ENCODE measurements at regions not wholly inside any gene's neighbourhood (a gene's known extent, or its start where the extent isn't known, plus 50 kb on each side); places are given as distances from the start of the nearest gene placed in this dataset.
"Not testable (repeated sequence)": the region's sequence is repeated elsewhere in the genome, so short reads cannot be mapped to it uniquely, and the experiment has no call there.

DNA sequence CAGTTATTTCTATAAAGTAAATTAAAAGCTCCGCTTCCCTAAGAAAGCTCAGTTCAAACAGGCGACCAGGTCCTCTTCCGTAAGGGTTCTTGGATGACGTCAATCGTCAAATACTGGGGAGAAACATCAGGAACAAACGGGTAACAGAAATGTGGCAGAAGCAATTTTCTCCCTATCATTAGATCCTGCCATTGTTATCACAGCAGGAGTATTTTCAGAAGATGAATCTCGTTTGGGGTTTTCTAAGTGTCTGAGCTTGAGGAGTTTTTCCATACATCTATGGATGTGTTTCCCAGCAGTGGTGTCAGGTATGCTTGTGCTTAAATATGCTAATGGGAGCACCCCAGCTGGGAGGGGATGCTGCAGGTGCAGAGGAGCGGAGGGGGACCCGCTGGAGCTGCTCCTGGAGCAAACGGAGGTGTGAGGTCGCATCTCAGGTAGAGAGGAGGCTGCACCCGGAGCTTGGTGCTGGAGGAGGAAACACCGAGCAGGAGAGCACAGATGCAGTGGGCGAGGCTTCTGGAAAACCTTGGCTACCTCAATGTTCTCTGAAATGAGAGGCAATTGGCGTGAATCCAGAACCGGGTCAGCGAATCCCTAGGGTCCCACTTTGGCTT, 795.5 kb downstream of the AACS start:
- Histone ChIP-seq H3K9me3 (ENCODE audit: low read length) (peaks cover 15% of the 10 kb centered on the region), H3K79me2 (ENCODE audit: low read length) (no peaks in the 10 kb centered on the region), H3K9me2 (replicated peaks; ENCODE audit: low read length) (no peaks in the 10 kb centered on the region), H2AFZ (ENCODE audit: low read length) (no peak overlapping the region), H3K27me3 (ENCODE audit: low read length) (no peaks in the 10 kb centered on the region), H3K27ac (ENCODE audit: low read length) (no peak overlapping the region), H4K20me1 (ENCODE audit: low read length) (no peaks in the 10 kb centered on the region), H3F3A (ENCODE audit: low read length, unreplicated experiment) (no peaks in the 10 kb centered on the region), H3K36me3 (ENCODE audit: low read depth, low read length) (no peaks in the 10 kb centered on the region), H3K9ac (ENCODE audit: low read length) (no peak overlapping the region), H3K4me2 (ENCODE audit: low read length) (no peak overlapping the region), H3K4me1 (ENCODE audit: insufficient read depth, low read length) (no peaks in the 10 kb centered on the region), H3K4me3 (ENCODE audit: low read length) (no peak overlapping the region)
- intact Hi-C loops (cut with micrococcal nuclease): no loop called here
- TF ChIP-seq EZH2phosphoT487 (IDR thresholded peaks at IDR 0.05; ENCODE audit: borderline replicate concordance, low read length): no peak
- TF ChIP-seq, protein P1, sequence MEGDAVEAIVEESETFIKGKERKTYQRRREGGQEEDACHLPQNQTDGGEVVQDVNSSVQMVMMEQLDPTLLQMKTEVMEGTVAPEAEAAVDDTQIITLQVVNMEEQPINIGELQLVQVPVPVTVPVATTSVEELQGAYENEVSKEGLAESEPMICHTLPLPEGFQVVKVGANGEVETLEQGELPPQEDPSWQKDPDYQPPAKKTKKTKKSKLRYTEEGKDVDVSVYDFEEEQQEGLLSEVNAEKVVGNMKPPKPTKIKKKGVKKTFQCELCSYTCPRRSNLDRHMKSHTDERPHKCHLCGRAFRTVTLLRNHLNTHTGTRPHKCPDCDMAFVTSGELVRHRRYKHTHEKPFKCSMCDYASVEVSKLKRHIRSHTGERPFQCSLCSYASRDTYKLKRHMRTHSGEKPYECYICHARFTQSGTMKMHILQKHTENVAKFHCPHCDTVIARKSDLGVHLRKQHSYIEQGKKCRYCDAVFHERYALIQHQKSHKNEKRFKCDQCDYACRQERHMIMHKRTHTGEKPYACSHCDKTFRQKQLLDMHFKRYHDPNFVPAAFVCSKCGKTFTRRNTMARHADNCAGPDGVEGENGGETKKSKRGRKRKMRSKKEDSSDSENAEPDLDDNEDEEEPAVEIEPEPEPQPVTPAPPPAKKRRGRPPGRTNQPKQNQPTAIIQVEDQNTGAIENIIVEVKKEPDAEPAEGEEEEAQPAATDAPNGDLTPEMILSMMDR (conservative IDR thresholded peaks at IDR 0.05; ENCODE audit: low read depth, low read length): no peak
- TF ChIP-seq EZH2 (IDR thresholded peaks at IDR 0.05; ENCODE audit: low read length, unreplicated experiment): no peak
- ATAC-seq (no peak), DNase-seq (no peak)
- BruUV-seq (replicated peaks): no TSS peak
- POLR2A ChIA-PET (ENCODE audit: unreplicated experiment): no interaction called here
- CTCF ChIA-PET: no interaction called here

DNA sequence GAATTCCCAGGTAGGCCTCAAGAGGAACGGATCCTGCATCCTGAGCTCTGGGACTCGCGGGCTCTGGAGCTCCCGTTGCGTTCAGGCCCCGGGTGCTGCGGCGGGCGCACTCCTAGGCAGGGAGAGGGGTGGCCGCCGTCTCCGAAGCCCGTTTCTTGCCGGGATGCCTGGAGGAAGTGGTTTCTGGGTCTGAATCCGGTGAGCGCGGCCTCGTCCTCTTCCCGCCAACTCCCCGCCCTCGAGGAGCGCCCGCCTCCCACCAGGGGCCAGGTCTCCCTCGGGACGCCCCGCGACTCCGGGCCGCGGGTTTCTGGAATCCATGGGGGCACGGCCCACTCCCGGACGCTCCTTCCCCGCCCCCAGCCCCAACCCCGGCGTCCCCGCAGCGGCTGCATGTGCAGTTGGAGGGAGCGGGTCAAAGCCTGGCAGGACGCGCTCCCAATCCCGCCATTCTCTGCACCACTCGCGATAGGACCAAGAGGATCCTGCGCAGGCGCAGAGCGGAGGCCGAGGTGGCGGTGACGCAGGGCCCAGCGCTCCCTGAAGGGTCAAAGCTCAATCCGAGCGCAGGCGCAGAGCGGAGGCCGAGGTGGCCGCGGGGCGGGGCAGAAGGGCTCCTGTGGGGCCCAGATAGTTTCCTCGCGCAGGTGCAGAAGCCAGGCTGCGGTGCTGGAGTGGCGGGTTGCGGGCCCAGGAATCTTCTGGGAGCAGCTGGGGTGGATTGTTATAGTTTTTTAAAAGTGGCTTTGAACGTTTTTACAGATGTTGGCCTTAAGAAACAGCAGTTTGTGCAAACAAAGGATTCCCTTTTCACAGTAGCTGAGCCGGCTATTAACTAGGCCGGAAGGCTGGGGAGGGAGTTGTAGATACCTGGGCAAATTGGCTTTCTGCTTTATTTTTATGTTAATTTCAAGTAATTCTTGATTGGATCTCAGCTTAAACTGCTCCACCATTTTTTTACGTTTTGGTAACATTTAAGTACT, 796.4 kb downstream of the AACS start:
- POLR2A ChIA-PET (ENCODE audit: unreplicated experiment): no interaction called here
- H4K20me1 ChIP-seq (ENCODE audit: low read length): no peaks in the 10 kb centered on the region
- ATAC-seq (no peak), DNase-seq (no peak)
- intact Hi-C loops (cut with micrococcal nuclease): no loop called here
- TF ChIP-seq EZH2 (IDR thresholded peaks at IDR 0.05; ENCODE audit: low read length, unreplicated experiment) (no peak), EZH2phosphoT487 (IDR thresholded peaks at IDR 0.05; ENCODE audit: borderline replicate concordance, low read length) (no peak)
- TF ChIP-seq, protein P1 (conservative IDR thresholded peaks at IDR 0.05; ENCODE audit: low read depth, low read length): no peak
- no peaks in the 10 kb centered on the region for H3K27me3 ChIP-seq (ENCODE audit: low read length)
- no peaks in the 10 kb centered on the region for H3K4me1 ChIP-seq (ENCODE audit: insufficient read depth, low read length)
- H3K4me3 ChIP-seq (ENCODE audit: low read length): no peak overlapping the region
- BruUV-seq (replicated peaks): no TSS peak
- CTCF ChIA-PET: no interaction called here
- no peak overlapping the region for H2AFZ ChIP-seq (ENCODE audit: low read length)
- no peak overlapping the region for H3K4me2 ChIP-seq (ENCODE audit: low read length)
- H3K36me3 ChIP-seq (ENCODE audit: low read depth, low read length): no peaks in the 10 kb centered on the region
- no peaks in the 10 kb centered on the region for H3K9me2 ChIP-seq (replicated peaks; ENCODE audit: low read length)
- H3F3A ChIP-seq (ENCODE audit: low read length, unreplicated experiment): no peaks in the 10 kb centered on the region
- no peaks in the 10 kb centered on the region for H3K79me2 ChIP-seq (ENCODE audit: low read length)
- H3K9me3 ChIP-seq (ENCODE audit: low read length): peaks cover 18% of the 10 kb centered on the region
- H3K27ac ChIP-seq (ENCODE audit: low read length): no peak overlapping the region
- H3K9ac ChIP-seq (ENCODE audit: low read length): no peak overlapping the region

DNA sequence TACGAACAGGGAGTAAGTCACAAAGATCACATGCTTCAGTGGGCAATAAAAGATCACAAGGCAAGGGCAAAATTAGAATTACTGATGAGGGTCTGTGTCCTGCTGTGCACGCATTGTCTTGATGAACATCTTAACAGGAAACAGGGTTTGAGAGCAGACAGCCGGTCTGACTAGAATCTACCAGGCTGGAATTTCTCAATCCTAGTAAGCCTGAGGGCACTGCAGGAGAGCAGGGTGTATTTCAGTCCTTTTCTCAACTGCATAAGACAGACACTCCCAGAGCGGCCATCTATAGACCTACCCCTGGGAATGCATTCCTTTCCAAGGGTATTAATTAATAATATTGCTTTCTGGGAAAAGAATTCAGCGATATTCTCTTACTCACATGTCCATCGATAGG, 800.0 kb downstream of the AACS start:
- H3K4me3 ChIP-seq (ENCODE audit: low read length); BruUV-seq (replicated peaks); H3K4me1 ChIP-seq (ENCODE audit: insufficient read depth, low read length); ATAC-seq; POLR2A ChIA-PET (ENCODE audit: unreplicated experiment); DNase-seq; H3F3A ChIP-seq (ENCODE audit: low read length, unreplicated experiment); H2AFZ ChIP-seq (ENCODE audit: low read length); H3K27me3 ChIP-seq (ENCODE audit: low read length); H3K9ac ChIP-seq (ENCODE audit: low read length); H3K9me2 ChIP-seq (replicated peaks; ENCODE audit: low read length); CTCF ChIA-PET; intact Hi-C loops (cut with micrococcal nuclease); H3K4me2 ChIP-seq (ENCODE audit: low read length); H3K79me2 ChIP-seq (ENCODE audit: low read length); H3K36me3 ChIP-seq (ENCODE audit: low read depth, low read length); H3K27ac ChIP-seq (ENCODE audit: low read length); H4K20me1 ChIP-seq (ENCODE audit: low read length): not testable (repeated sequence)
- peaks cover 11% of the 10 kb centered on the region; the same call in 1 of the 2 replicates for H3K9me3 ChIP-seq (ENCODE audit: low read length)

Data from PC-3 (cell line).